NB4 (cell line): ENCODE measurements at regions not wholly inside any gene's neighbourhood (a gene's known extent, or its start where the extent isn't known, plus 50 kb on each side); places are given as distances from the start of the nearest gene placed in this dataset.

ENCODE experiments used
- DNase-seq: peaks from one replicate; pipeline ENCODE4 v3.0.0; 2010; ENCODE audit warnings: low read depth
- H3K4me3 ChIP-seq: one replicate; pipeline ENCODE4 v1.5.1; 2011; ENCODE audit warnings: mild to moderate bottlenecking, low read depth, low read length, moderate library complexity
- CTCF ChIP-seq: IDR thresholded peaks from one replicate; pipeline ENCODE4 v1.5.1; 2012; ENCODE audit warnings: low read depth, low read length
- MYC ChIP-seq: IDR thresholded peaks from 2 replicates; pipeline ENCODE4 v1.6.1; 2011; ENCODE audit warnings: low read depth, low read length
- POLR2A ChIP-seq: IDR thresholded peaks from 2 replicates; pipeline ENCODE4 v1.6.1; 2011; ENCODE audit warnings: mild to moderate bottlenecking; ENCODE audit not compliant: insufficient read length; ENCODE audit errors: extremely low read depth
- TF ChIP-seq, protein P1 (sequence below): IDR thresholded peaks from 2 replicates; pipeline ENCODE4 v1.6.1; 2011; ENCODE audit warnings: low read depth, low read length

- no peak for DNase-seq
- no peak overlapping the region for H3K4me3 ChIP-seq
- TF ChIP-seq POLR2A (no peak), MYC (no peak), CTCF (no peak)
- TF ChIP-seq, protein P1, sequence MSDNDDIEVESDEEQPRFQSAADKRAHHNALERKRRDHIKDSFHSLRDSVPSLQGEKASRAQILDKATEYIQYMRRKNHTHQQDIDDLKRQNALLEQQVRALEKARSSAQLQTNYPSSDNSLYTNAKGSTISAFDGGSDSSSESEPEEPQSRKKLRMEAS = no peak
These were observed 256.9 kb downstream of the GPATCH2 start for GRCh38 chr1:217373761-217374701.

- no peak overlapping the region for H3K4me3 ChIP-seq
- TF ChIP-seq, protein P1 = no peak
- TF ChIP-seq CTCF (no peak), POLR2A (no peak), MYC (no peak)
- no peak for DNase-seq
These were observed 258.6 kb downstream of the GPATCH2 start for GRCh38 chr1:217372049-217372970.

- TF ChIP-seq POLR2A (no peak), CTCF (no peak), MYC (no peak)
- TF ChIP-seq, protein P1 = no peak
- no peak for DNase-seq
- H3K4me3 ChIP-seq = no peak overlapping the region
These were observed 260.1 kb downstream of the GPATCH2 start for GRCh38 chr1:217370757-217371156.

GRCh38 chr1:217369996-217370551 is 260.8 kb downstream of the GPATCH2 start:
- no peak overlapping the region for H3K4me3 ChIP-seq
- TF ChIP-seq CTCF (no peak), POLR2A (no peak), MYC (no peak)
- TF ChIP-seq, protein P1 = no peak
- no peak for DNase-seq

DNA sequence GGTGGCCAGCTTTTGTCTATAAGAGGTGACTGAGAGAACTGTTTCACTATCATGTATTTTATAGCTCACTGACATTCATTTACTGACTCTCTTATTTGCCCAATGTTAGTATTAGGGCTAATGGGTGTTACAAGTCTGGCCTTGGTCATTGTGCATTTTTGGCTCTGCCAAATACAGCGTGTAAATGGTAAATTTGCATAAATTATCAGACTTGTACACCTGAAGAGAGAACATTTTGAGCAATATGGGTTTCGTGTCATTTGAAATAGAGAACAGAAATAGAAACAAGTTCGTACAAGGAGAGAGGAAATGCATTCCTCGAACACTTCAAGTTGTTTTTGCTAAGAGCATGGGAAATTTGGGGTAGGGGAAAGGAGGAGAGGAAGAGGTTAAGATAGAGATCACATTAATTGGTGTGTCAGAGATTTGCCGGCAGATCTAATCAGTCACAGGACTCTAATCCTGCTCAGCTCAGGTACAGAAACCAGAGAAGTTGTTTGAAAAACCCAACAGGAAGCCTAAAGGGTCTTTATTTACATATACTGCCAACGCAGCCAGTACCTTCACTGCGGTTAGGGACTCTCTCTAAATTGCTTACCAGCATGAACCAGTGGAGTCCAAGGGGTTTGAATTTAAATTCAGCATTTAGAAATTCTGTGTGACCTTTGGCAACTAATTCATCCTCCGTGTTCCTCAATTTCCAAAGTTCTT is 261.5 kb downstream of the GPATCH2 start:
- H3K4me3 ChIP-seq = no peak overlapping the region
- TF ChIP-seq POLR2A (no peak), CTCF (no peak), MYC (no peak)
- TF ChIP-seq, protein P1 = no peak
- DNase-seq = no peak
